WTC11 (cell line): ENCODE measurements at regions not wholly inside any gene's neighbourhood (a gene's known extent, or its start where the extent isn't known, plus 50 kb on each side); places are given as distances from the start of the nearest gene placed in this dataset.

Source experiments
- ATAC-seq: fragments of 200-7000 bp; cut with Tn5 transposase; 2 replicates; pipeline ENCODE4 v1.10.0; 2021; ENCODE audit warnings: mild to moderate bottlenecking, moderate library complexity
- CTCF ChIA-PET: fragments of 300-600 bp; sonication (Branson Sonifier 250); formaldehyde crosslinking; loops from one replicate; lab custom pipeline; 2021; ENCODE audit warnings: antibody characterized with exemption; lab: Charles Lee
- POLR2A ChIA-PET: fragments of 350-600 bp; sonication (Branson Sonifier 250); formaldehyde crosslinking; loops from one replicate; lab custom pipeline; 2021; ENCODE audit warnings: antibody characterized with exemption; lab: Charles Lee
- DNase-seq: peaks from one replicate; pipeline ENCODE4 v3.0.0; 2021; ENCODE audit warnings: low spot score
- H3K27ac Mint-ChIP-seq: 2 replicates; pipeline ENCODE4 v1.8.0; 2021; ENCODE audit warnings: mixed read lengths
- H3K27me3 Mint-ChIP-seq: 2 replicates; pipeline ENCODE4 v1.8.0; 2021; ENCODE audit warnings: low read depth, mild to moderate bottlenecking, moderate library complexity, mixed read lengths
- H3K36me3 Mint-ChIP-seq: 2 replicates; pipeline ENCODE4 v1.8.0; 2021; ENCODE audit warnings: mixed read lengths
- H3K4me1 Mint-ChIP-seq: 2 replicates; pipeline ENCODE4 v1.8.0; 2022; ENCODE audit warnings: mixed read lengths
- H3K4me3 Mint-ChIP-seq: 2 replicates; pipeline ENCODE4 v1.8.0; 2021; ENCODE audit warnings: mild to moderate bottlenecking, moderate library complexity, mixed read lengths
- H3K9me3 Mint-ChIP-seq: 2 replicates; pipeline ENCODE4 v1.8.0; 2021; ENCODE audit warnings: mixed read lengths
- AFF4 ChIP-seq: sonication (generic); formaldehyde crosslinking; IDR thresholded peaks from 2 replicates; pipeline ENCODE4 v1.8.1; 2023; ENCODE audit warnings: mild to moderate bottlenecking, missing genetic modification reagents, borderline replicate concordance
- ATF1 ChIP-seq: sonication (generic); formaldehyde crosslinking; IDR thresholded peaks from 2 replicates; pipeline ENCODE4 v1.8.1; 2023; ENCODE audit warnings: mild to moderate bottlenecking, moderate library complexity, missing genetic modification reagents
- CDX4 ChIP-seq: fragments of 250-450 bp; sonication (Bioruptor Pico); IDR thresholded peaks from 2 replicates; pipeline ENCODE4 v1.9.0; 2021; ENCODE audit warnings: moderate library complexity, mild to moderate bottlenecking, inconsistent platforms, borderline replicate concordance
- CREB1 ChIP-seq: sonication (generic); formaldehyde crosslinking; IDR thresholded peaks from 2 replicates; pipeline ENCODE4 v1.8.0; 2023; ENCODE audit warnings: mild to moderate bottlenecking, missing genetic modification reagents
- CTCF ChIP-seq: fragments of 200-600 bp; IDR thresholded peaks from 2 replicates; pipeline ENCODE4 v1.8.0; 2022; ENCODE audit warnings: antibody characterized with exemption
- E2F4 ChIP-seq: sonication (generic); formaldehyde crosslinking; IDR thresholded peaks from 2 replicates; pipeline ENCODE4 v1.8.1; 2022; ENCODE audit warnings: low read depth, mild to moderate bottlenecking, moderate library complexity, missing genetic modification reagents, borderline replicate concordance
- EMX1 ChIP-seq: fragments of 250-450 bp; sonication (Bioruptor Pico); IDR thresholded peaks from 2 replicates; pipeline ENCODE4 v1.8.0; 2021; ENCODE audit warnings: mild to moderate bottlenecking
- FOXP1 ChIP-seq: sonication (generic); formaldehyde crosslinking; IDR thresholded peaks from 2 replicates; pipeline ENCODE4 v1.8.0; 2022; ENCODE audit warnings: missing genetic modification reagents, mild to moderate bottlenecking, moderate library complexity, borderline replicate concordance
- GTF2I ChIP-seq: fragments of 250-450 bp; sonication (Bioruptor Pico); conservative IDR thresholded peaks from 2 replicates; pipeline ENCODE4 v1.4.0; 2021; ENCODE audit warnings: mild to moderate bottlenecking
- IRF1 ChIP-seq: sonication (generic); formaldehyde crosslinking; IDR thresholded peaks from 2 replicates; pipeline ENCODE4 v1.8.0; 2023; ENCODE audit warnings: missing genetic modification reagents
- JAZF1 ChIP-seq: fragments of 250-450 bp; sonication (Bioruptor Pico); IDR thresholded peaks from 2 replicates; pipeline ENCODE4 v1.9.0; 2021; ENCODE audit warnings: moderate library complexity, mild to moderate bottlenecking, inconsistent platforms
- KAT7 ChIP-seq: sonication (generic); formaldehyde crosslinking; IDR thresholded peaks from 2 replicates; pipeline ENCODE4 v1.8.1; 2023; ENCODE audit warnings: missing genetic modification reagents, mild to moderate bottlenecking, borderline replicate concordance
- NR2C2 ChIP-seq: sonication (generic); formaldehyde crosslinking; IDR thresholded peaks from 2 replicates; pipeline ENCODE4 v1.8.0; 2022; ENCODE audit warnings: mild to moderate bottlenecking, missing genetic modification reagents
- SMAD3 ChIP-seq: sonication (generic); formaldehyde crosslinking; IDR thresholded peaks from 2 replicates; pipeline ENCODE4 v1.8.0; 2022; ENCODE audit warnings: missing genetic modification reagents, mild to moderate bottlenecking, borderline replicate concordance
- STAT6 ChIP-seq: sonication (generic); formaldehyde crosslinking; conservative IDR thresholded peaks from 2 replicates; pipeline ENCODE4 v1.8.1; 2023; ENCODE audit warnings: mild to moderate bottlenecking, low read depth, missing genetic modification reagents, moderate library complexity
- TCF7 ChIP-seq: sonication (generic); formaldehyde crosslinking; IDR thresholded peaks from 2 replicates; pipeline ENCODE4 v1.8.0; 2022; ENCODE audit warnings: mild to moderate bottlenecking, low read depth, missing genetic modification reagents, moderate library complexity
- ZBTB21 ChIP-seq: sonication (generic); formaldehyde crosslinking; IDR thresholded peaks from 2 replicates; pipeline ENCODE4 v1.8.1; 2023; ENCODE audit warnings: mild to moderate bottlenecking, missing genetic modification reagents, borderline replicate concordance
- ZNF121 ChIP-seq: sonication (generic); formaldehyde crosslinking; IDR thresholded peaks from 2 replicates; pipeline ENCODE4 v1.8.0; 2023; ENCODE audit warnings: missing genetic modification reagents
- ZNF416 ChIP-seq: fragments of 250-450 bp; sonication (Bioruptor Pico); IDR thresholded peaks from 2 replicates; pipeline ENCODE4 v1.9.0; 2021; ENCODE audit warnings: mild to moderate bottlenecking, inconsistent platforms

GRCh38 chr5:39579750-39580149, 155.0 kb upstream of the DAB2 start:
- H3K4me3 Mint-ChIP-seq = no peak overlapping the region
- no peak overlapping the region for H3K27ac Mint-ChIP-seq
- CTCF ChIA-PET = no interaction called here
- POLR2A ChIA-PET = no interaction called here
- H3K9me3 Mint-ChIP-seq = no peaks in the 10 kb centered on the region
- DNase-seq (no peak), ATAC-seq (no peak)
- H3K27me3 Mint-ChIP-seq = no peaks in the 10 kb centered on the region
- H3K36me3 Mint-ChIP-seq = no peaks in the 10 kb centered on the region
- H3K4me1 Mint-ChIP-seq = no peaks in the 10 kb centered on the region
- TF ChIP-seq JAZF1 (no peak), KAT7 (no peak), CDX4 (no peak), ZNF416 (CRISPR knock-in tag) (no peak), AFF4 (CRISPR knock-in tag) (no peak), E2F4 (no peak), EMX1 (CRISPR knock-in tag) (no peak)

- no peak for DNase-seq
- no peak overlapping the region for H3K27ac Mint-ChIP-seq
- TF ChIP-seq CTCF (peak; percentile 61), SMAD3 (CRISPR knock-in tag) (no peak)
- no peak for ATAC-seq
- no peaks in the 10 kb centered on the region for H3K36me3 Mint-ChIP-seq
- peaks cover 3% of the 10 kb centered on the region; the same call in 1 of the 2 replicates for H3K9me3 Mint-ChIP-seq
- POLR2A ChIA-PET = no interaction called here
- H3K4me3 Mint-ChIP-seq = no peak overlapping the region
- CTCF ChIA-PET = no interaction called here
- no peaks in the 10 kb centered on the region for H3K27me3 Mint-ChIP-seq
- no peaks in the 10 kb centered on the region for H3K4me1 Mint-ChIP-seq
These were observed 154.2 kb upstream of the DAB2 start for GRCh38 chr5:39578887-39579497.

- DNase-seq (no peak), ATAC-seq (no peak)
- H3K4me1 Mint-ChIP-seq = no peaks in the 10 kb centered on the region
- H3K27me3 Mint-ChIP-seq = no peaks in the 10 kb centered on the region
- ChIA-PET CTCF (interaction anchor here (0.5 to 1.2 kb wide), 3 partner anchors 152 to 202 kb away, joined by 3 read pairs; no protein-coding TSS in a partner anchor), POLR2A (no interaction called here)
- H3K27ac Mint-ChIP-seq = no peak overlapping the region
- no peaks in the 10 kb centered on the region for H3K36me3 Mint-ChIP-seq
- no peak overlapping the region for H3K4me3 Mint-ChIP-seq
- H3K9me3 Mint-ChIP-seq = peaks cover 3% of the 10 kb centered on the region; the same call in 1 of the 2 replicates
- TF ChIP-seq TCF7 (CRISPR knock-in tag) = no peak
- TF ChIP-seq STAT6 (CRISPR knock-in tag) = no peak
- no peak for TF ChIP-seq FOXP1 (CRISPR knock-in tag)
- TF ChIP-seq NR2C2 (CRISPR knock-in tag) = no peak
- TF ChIP-seq IRF1 (CRISPR knock-in tag) = no peak
- no peak for TF ChIP-seq CREB1
- no peak for TF ChIP-seq CDX4
- TF ChIP-seq E2F4 = no peak
- no peak for TF ChIP-seq GTF2I (CRISPR knock-in tag)
- no peak for TF ChIP-seq ZBTB21 (CRISPR knock-in tag)
- no peak for TF ChIP-seq ZNF121 (CRISPR knock-in tag)
- no peak for TF ChIP-seq ATF1 (CRISPR knock-in tag)
These were observed 152.7 kb upstream of the DAB2 start for GRCh38 chr5:39577529-39577928.
